LHCN-M2 (cell line): ENCODE measurements at regions not wholly inside any gene's neighbourhood (a gene's known extent, or its start where the extent isn't known, plus 50 kb on each side); places are given as distances from the start of the nearest gene placed in this dataset.

ENCODE experiments used
- DNase-seq: peaks from one replicate; pipeline ENCODE4 v3.0.0-alpha.2; 2012; ENCODE audit warnings: low read depth

GRCh38 chr3:30492322-30493192, 113.8 kb upstream of the TGFBR2 start:
- DNase-seq = peak; percentile 66

GRCh38 chr3:30493911-30494311, 112.5 kb upstream of the TGFBR2 start:
- DNase-seq = peak; percentile 99

- DNase-seq = peak; percentile 96
Measured at GRCh38 chr3:30495172-30496065, 111.0 kb upstream of the TGFBR2 start.

GRCh38 chr3:30496066-30496966, 110.1 kb upstream of the TGFBR2 start:
- DNase-seq = peak; percentile 96

GRCh38 chr3:30498587-30498967, 107.8 kb upstream of the TGFBR2 start:
- DNase-seq = no peak

- DNase-seq = no peak
Measured at GRCh38 chr3:30500666-30501399, 105.6 kb upstream of the TGFBR2 start.

- DNase-seq = no peak
Measured at GRCh38 chr3:30501526-30501925, 104.9 kb upstream of the TGFBR2 start.

GRCh38 chr3:30502051-30502741, 104.2 kb upstream of the TGFBR2 start:
- no peak for DNase-seq

- peak; percentile 89 for DNase-seq
Measured at GRCh38 chr3:30502742-30503073, 103.7 kb upstream of the TGFBR2 start.

- no peak for DNase-seq
Measured at GRCh38 chr3:30503446-30503845, 103.0 kb upstream of the TGFBR2 start.

- no peak for DNase-seq
Measured at GRCh38 chr3:30504939-30505338, 101.5 kb upstream of the TGFBR2 start.

- DNase-seq = no peak
Measured at GRCh38 chr3:30505866-30506520, 100.4 kb upstream of the TGFBR2 start.

- peak; percentile 58 for DNase-seq
Measured at GRCh38 chr3:30508339-30508738, 98.1 kb upstream of the TGFBR2 start.

GRCh38 chr3:30510596-30510995, 95.8 kb upstream of the TGFBR2 start:
- DNase-seq = no peak

GRCh38 chr3:30511524-30512251, 94.7 kb upstream of the TGFBR2 start:
- DNase-seq = peak; percentile 97

GRCh38 chr3:30512576-30512975, 93.8 kb upstream of the TGFBR2 start:
- DNase-seq = no peak

GRCh38 chr3:30513374-30514152, 92.8 kb upstream of the TGFBR2 start:
- no peak for DNase-seq

GRCh38 chr3:30516238-30516637, 90.2 kb upstream of the TGFBR2 start:
- DNase-seq = peak; percentile 69
